ENCODE measurements at regions not wholly inside any gene's neighbourhood (a gene's known extent, or its start where the extent isn't known, plus 50 kb on each side); places are given as distances from the start of the nearest gene placed in this dataset.

GRCh38 chr18:55713707-55714106 lies 125.7 kb upstream of the TCF4 start:
- no peak for TF ChIP-seq CTCF (IDR thresholded peaks at IDR 0.05; ENCODE audit: extremely low read depth, missing control alignments)
- DNase-seq (ENCODE audit: low spot score) = no peak

- DNase-seq (ENCODE audit: low spot score) = no peak
- no peak for TF ChIP-seq CTCF (IDR thresholded peaks at IDR 0.05; ENCODE audit: extremely low read depth, missing control alignments)
Measured at GRCh38 chr18:55706898-55707297, 118.9 kb upstream of the TCF4 start.

GRCh38 chr18:55699233-55699765 lies 111.3 kb upstream of the TCF4 start:
- no peak for DNase-seq (ENCODE audit: low spot score)
- TF ChIP-seq CTCF (IDR thresholded peaks at IDR 0.05; ENCODE audit: extremely low read depth, missing control alignments) = no peak

- no peak for TF ChIP-seq CTCF (IDR thresholded peaks at IDR 0.05; ENCODE audit: extremely low read depth, missing control alignments)
- no peak for DNase-seq (ENCODE audit: low spot score)
Measured at GRCh38 chr18:55696811-55697210, 108.8 kb upstream of the TCF4 start.

GRCh38 chr18:55695091-55695490 lies 107.1 kb upstream of the TCF4 start:
- TF ChIP-seq CTCF (IDR thresholded peaks at IDR 0.05; ENCODE audit: extremely low read depth, missing control alignments) = no peak
- DNase-seq (ENCODE audit: low spot score) = no peak

- DNase-seq (ENCODE audit: low spot score) = no peak
- TF ChIP-seq CTCF (IDR thresholded peaks at IDR 0.05; ENCODE audit: extremely low read depth, missing control alignments) = no peak
Measured at GRCh38 chr18:55694291-55694690, 106.3 kb upstream of the TCF4 start.

GRCh38 chr18:55688030-55688429 lies 100.0 kb upstream of the TCF4 start:
- no peak for TF ChIP-seq CTCF (IDR thresholded peaks at IDR 0.05; ENCODE audit: extremely low read depth, missing control alignments)
- DNase-seq (ENCODE audit: low spot score) = no peak
